ENCODE measurements at regions not wholly inside any gene's neighbourhood (a gene's known extent, or its start where the extent isn't known, plus 50 kb on each side); places are given as distances from the start of the nearest gene placed in this dataset.

GRCh38 chr5:82620957-82621600 lies 342.9 kb upstream of the RPS23 start:
- H3K36me3 Mint-ChIP-seq = no peaks in the 10 kb centered on the region
- no peak overlapping the region for H3K4me3 Mint-ChIP-seq
- peaks cover 5% of the 10 kb centered on the region for H3K9me3 Mint-ChIP-seq
- DNase-seq = no peak
- H3K27ac Mint-ChIP-seq = no peak overlapping the region
- no peaks in the 10 kb centered on the region for H3K27me3 Mint-ChIP-seq
- peaks cover 2% of the 10 kb centered on the region for H3K4me1 Mint-ChIP-seq

GRCh38 chr5:82619097-82619496 lies 340.9 kb upstream of the RPS23 start:
- Mint-ChIP-seq H3K9me3 (peaks cover 5% of the 10 kb centered on the region), H3K27ac (no peak overlapping the region), H3K27me3 (no peaks in the 10 kb centered on the region), H3K4me3 (no peak overlapping the region), H3K4me1 (peaks cover 2% of the 10 kb centered on the region), H3K36me3 (no peaks in the 10 kb centered on the region)
- no peak for DNase-seq

GRCh38 chr5:82614706-82615105 lies 336.6 kb upstream of the RPS23 start:
- peaks cover 4% of the 10 kb centered on the region for H3K27me3 Mint-ChIP-seq
- no peak overlapping the region for H3K27ac Mint-ChIP-seq
- H3K9me3 Mint-ChIP-seq = peaks cover 6% of the 10 kb centered on the region
- H3K4me3 Mint-ChIP-seq = no peak overlapping the region
- H3K4me1 Mint-ChIP-seq = no peaks in the 10 kb centered on the region
- H3K36me3 Mint-ChIP-seq = no peaks in the 10 kb centered on the region
- no peak for DNase-seq

GRCh38 chr5:82613891-82614290 lies 335.7 kb upstream of the RPS23 start:
- Mint-ChIP-seq H3K4me1 (no peaks in the 10 kb centered on the region), H3K27me3 (peaks cover 4% of the 10 kb centered on the region), H3K27ac (no peak overlapping the region), H3K4me3 (no peak overlapping the region), H3K9me3 (peaks cover 5% of the 10 kb centered on the region), H3K36me3 (no peaks in the 10 kb centered on the region)
- no peak for DNase-seq

- Mint-ChIP-seq H3K27me3 (peaks cover 7% of the 10 kb centered on the region), H3K4me3 (no peak overlapping the region), H3K4me1 (no peaks in the 10 kb centered on the region), H3K9me3 (peaks cover 3% of the 10 kb centered on the region), H3K27ac (no peak overlapping the region), H3K36me3 (no peaks in the 10 kb centered on the region)
- DNase-seq = no peak
Measured at GRCh38 chr5:82610686-82611085, 332.5 kb upstream of the RPS23 start.

- Mint-ChIP-seq H3K9me3 (peaks cover 2% of the 10 kb centered on the region), H3K27ac (no peak overlapping the region), H3K4me1 (no peaks in the 10 kb centered on the region), H3K4me3 (no peak overlapping the region), H3K27me3 (peaks cover 9% of the 10 kb centered on the region), H3K36me3 (no peaks in the 10 kb centered on the region)
- DNase-seq = no peak
Measured at GRCh38 chr5:82605441-82605973, 327.4 kb upstream of the RPS23 start.

GRCh38 chr5:82603033-82603987 lies 325.2 kb upstream of the RPS23 start:
- Mint-ChIP-seq H3K27me3 (peaks cover 6% of the 10 kb centered on the region), H3K27ac (no peak overlapping the region), H3K4me3 (no peak overlapping the region), H3K4me1 (no peaks in the 10 kb centered on the region), H3K9me3 (no peaks in the 10 kb centered on the region), H3K36me3 (no peaks in the 10 kb centered on the region)
- no peak for DNase-seq

GRCh38 chr5:82601861-82602260 lies 323.7 kb upstream of the RPS23 start:
- Mint-ChIP-seq H3K9me3 (no peaks in the 10 kb centered on the region), H3K27me3 (peaks cover 6% of the 10 kb centered on the region), H3K36me3 (no peaks in the 10 kb centered on the region), H3K27ac (no peak overlapping the region), H3K4me3 (no peak overlapping the region), H3K4me1 (no peaks in the 10 kb centered on the region)
- no peak for DNase-seq

GRCh38 chr5:82601077-82601476 lies 322.9 kb upstream of the RPS23 start:
- no peaks in the 10 kb centered on the region for H3K36me3 Mint-ChIP-seq
- no peak overlapping the region for H3K4me3 Mint-ChIP-seq
- H3K4me1 Mint-ChIP-seq = no peaks in the 10 kb centered on the region
- no peaks in the 10 kb centered on the region for H3K9me3 Mint-ChIP-seq
- H3K27me3 Mint-ChIP-seq = peaks cover 6% of the 10 kb centered on the region
- no peak for DNase-seq
- no peak overlapping the region for H3K27ac Mint-ChIP-seq

- Mint-ChIP-seq H3K27ac (no peak overlapping the region), H3K9me3 (no peaks in the 10 kb centered on the region), H3K36me3 (no peaks in the 10 kb centered on the region), H3K4me1 (no peaks in the 10 kb centered on the region), H3K4me3 (no peak overlapping the region), H3K27me3 (peaks cover 10% of the 10 kb centered on the region)
- no peak for DNase-seq
Measured at GRCh38 chr5:82599692-82600091, 321.5 kb upstream of the RPS23 start.

- DNase-seq = no peak
- H3K4me1 Mint-ChIP-seq = no peaks in the 10 kb centered on the region
- no peaks in the 10 kb centered on the region for H3K9me3 Mint-ChIP-seq
- peaks cover 4% of the 10 kb centered on the region for H3K27me3 Mint-ChIP-seq
- no peaks in the 10 kb centered on the region for H3K36me3 Mint-ChIP-seq
- H3K4me3 Mint-ChIP-seq = no peak overlapping the region
- no peak overlapping the region for H3K27ac Mint-ChIP-seq
Measured at GRCh38 chr5:82599030-82599429, 320.9 kb upstream of the RPS23 start.

GRCh38 chr5:82597437-82597836 lies 319.3 kb upstream of the RPS23 start:
- no peaks in the 10 kb centered on the region for H3K4me1 Mint-ChIP-seq
- no peak for DNase-seq

GRCh38 chr5:82596451-82596850 lies 318.3 kb upstream of the RPS23 start:
- no peaks in the 10 kb centered on the region for H3K9me3 Mint-ChIP-seq

More at GRCh38 chr5:82597437-82597836, 319.3 kb upstream of the RPS23 start:
- no peak overlapping the region for H3K4me3 Mint-ChIP-seq
- no peak overlapping the region for H3K27ac Mint-ChIP-seq
- H3K27me3 Mint-ChIP-seq = peaks cover 9% of the 10 kb centered on the region
- no peaks in the 10 kb centered on the region for H3K36me3 Mint-ChIP-seq
- no peaks in the 10 kb centered on the region for H3K9me3 Mint-ChIP-seq

GRCh38 chr5:82595113-82595512 lies 317.0 kb upstream of the RPS23 start:
- Mint-ChIP-seq H3K4me1 (no peaks in the 10 kb centered on the region), H3K27ac (no peak overlapping the region)

More at GRCh38 chr5:82596451-82596850, 318.3 kb upstream of the RPS23 start:
- H3K27me3 Mint-ChIP-seq = peaks cover 16% of the 10 kb centered on the region
- no peaks in the 10 kb centered on the region for H3K36me3 Mint-ChIP-seq
- no peak overlapping the region for H3K27ac Mint-ChIP-seq
- H3K4me1 Mint-ChIP-seq = no peaks in the 10 kb centered on the region
- no peak for DNase-seq
- H3K4me3 Mint-ChIP-seq = no peak overlapping the region

GRCh38 chr5:82594097-82594496 lies 315.9 kb upstream of the RPS23 start:
- DNase-seq = no peak
- no peak overlapping the region for H3K27ac Mint-ChIP-seq
- peaks cover 28% of the 10 kb centered on the region for H3K27me3 Mint-ChIP-seq
- no peak overlapping the region for H3K4me3 Mint-ChIP-seq
- H3K36me3 Mint-ChIP-seq = peaks cover 1% of the 10 kb centered on the region
- H3K4me1 Mint-ChIP-seq = no peaks in the 10 kb centered on the region
- H3K9me3 Mint-ChIP-seq = peaks cover 7% of the 10 kb centered on the region

More at GRCh38 chr5:82595113-82595512, 317.0 kb upstream of the RPS23 start:
- Mint-ChIP-seq H3K9me3 (peaks cover 6% of the 10 kb centered on the region), H3K27me3 (peaks cover 27% of the 10 kb centered on the region), H3K36me3 (peaks cover 1% of the 10 kb centered on the region), H3K4me3 (no peak overlapping the region)
- DNase-seq = no peak
